GM12875 (cell line): ENCODE measurements at regions not wholly inside any gene's neighbourhood (a gene's known extent, or its start where the extent isn't known, plus 50 kb on each side); places are given as distances from the start of the nearest gene placed in this dataset.
"Not testable (repeated sequence)": the region's sequence is repeated elsewhere in the genome, so short reads cannot be mapped to it uniquely, and the experiment has no call there.

ENCODE experiments used
- H3K4me3 ChIP-seq: one replicate; pipeline ENCODE4 v1.5.1; 2011; ENCODE audit warnings: low read depth, low read length, control low read depth
- TF ChIP-seq, protein P1 (sequence below): IDR thresholded peaks from 2 replicates; pipeline ENCODE4 v1.5.1; 2011; ENCODE audit warnings: low read depth, mild to moderate bottlenecking, control low read depth, inconsistent platforms, low read length, moderate library complexity, borderline replicate concordance; ENCODE audit not compliant: insufficient read depth

DNA sequence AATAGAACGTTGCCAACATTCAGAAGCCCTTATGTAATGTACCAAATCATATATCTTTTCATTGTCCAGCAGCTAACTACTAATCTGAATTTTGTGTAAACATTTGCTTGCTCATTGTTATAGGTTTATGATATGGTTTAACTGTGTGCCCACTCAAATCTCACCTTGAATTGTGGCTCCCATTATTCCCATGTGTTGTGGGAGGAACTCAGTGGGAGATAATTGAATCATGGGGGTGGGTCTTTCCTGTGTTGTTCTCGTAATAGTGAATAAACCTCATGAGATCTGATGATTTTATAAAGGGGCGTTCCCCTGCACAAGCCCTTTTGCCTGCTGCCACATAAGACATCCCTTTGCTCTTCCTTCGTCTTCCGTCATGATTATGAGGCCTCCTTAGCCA lies 91.9 kb upstream of the CLVS2 start:
- TF ChIP-seq, protein P1, sequence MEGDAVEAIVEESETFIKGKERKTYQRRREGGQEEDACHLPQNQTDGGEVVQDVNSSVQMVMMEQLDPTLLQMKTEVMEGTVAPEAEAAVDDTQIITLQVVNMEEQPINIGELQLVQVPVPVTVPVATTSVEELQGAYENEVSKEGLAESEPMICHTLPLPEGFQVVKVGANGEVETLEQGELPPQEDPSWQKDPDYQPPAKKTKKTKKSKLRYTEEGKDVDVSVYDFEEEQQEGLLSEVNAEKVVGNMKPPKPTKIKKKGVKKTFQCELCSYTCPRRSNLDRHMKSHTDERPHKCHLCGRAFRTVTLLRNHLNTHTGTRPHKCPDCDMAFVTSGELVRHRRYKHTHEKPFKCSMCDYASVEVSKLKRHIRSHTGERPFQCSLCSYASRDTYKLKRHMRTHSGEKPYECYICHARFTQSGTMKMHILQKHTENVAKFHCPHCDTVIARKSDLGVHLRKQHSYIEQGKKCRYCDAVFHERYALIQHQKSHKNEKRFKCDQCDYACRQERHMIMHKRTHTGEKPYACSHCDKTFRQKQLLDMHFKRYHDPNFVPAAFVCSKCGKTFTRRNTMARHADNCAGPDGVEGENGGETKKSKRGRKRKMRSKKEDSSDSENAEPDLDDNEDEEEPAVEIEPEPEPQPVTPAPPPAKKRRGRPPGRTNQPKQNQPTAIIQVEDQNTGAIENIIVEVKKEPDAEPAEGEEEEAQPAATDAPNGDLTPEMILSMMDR = no peak
- H3K4me3 ChIP-seq = no peak overlapping the region

DNA sequence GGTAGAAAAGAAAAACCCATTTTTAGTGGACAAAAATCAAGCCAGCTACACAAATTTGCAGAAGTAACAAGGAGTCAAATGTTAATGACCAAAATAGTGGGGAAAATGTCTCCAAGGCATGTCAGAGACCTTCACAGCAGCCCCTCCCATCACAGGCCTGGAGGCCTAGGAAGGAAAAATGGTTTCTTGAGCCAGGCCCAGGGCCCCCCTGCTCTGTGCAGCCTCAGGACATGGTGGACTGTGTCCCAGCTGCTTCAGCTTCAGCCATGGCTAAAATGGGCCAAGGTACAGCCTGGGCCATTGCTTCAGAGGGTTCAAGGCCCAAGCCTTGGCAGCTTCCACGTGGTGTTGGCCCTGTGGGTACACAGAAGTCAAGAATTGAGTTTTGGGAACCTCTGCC lies 82.5 kb upstream of the CLVS2 start:
- TF ChIP-seq, protein P1 = no peak
- no peak overlapping the region for H3K4me3 ChIP-seq

DNA sequence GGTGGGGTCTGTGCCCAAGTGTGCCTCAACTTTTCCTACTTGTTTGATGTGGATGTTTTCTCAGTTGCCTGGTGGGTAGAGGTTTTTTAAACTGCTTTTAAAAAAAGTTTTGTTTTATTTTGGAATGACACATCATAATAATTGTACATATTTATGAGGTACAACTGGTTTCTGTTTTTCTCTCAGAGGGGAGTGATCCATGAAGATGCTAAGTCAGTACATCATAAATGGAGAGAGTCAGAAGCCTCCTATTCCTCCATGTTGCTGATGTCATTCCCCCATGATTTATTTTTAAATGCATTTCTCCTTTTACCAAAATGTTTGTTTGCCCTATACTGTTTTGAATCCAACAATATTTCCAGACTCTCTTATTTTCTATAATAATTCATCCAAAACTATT lies 77.3 kb upstream of the CLVS2 start:
- H3K4me3 ChIP-seq = no peak overlapping the region
- TF ChIP-seq, protein P1 = no peak

DNA sequence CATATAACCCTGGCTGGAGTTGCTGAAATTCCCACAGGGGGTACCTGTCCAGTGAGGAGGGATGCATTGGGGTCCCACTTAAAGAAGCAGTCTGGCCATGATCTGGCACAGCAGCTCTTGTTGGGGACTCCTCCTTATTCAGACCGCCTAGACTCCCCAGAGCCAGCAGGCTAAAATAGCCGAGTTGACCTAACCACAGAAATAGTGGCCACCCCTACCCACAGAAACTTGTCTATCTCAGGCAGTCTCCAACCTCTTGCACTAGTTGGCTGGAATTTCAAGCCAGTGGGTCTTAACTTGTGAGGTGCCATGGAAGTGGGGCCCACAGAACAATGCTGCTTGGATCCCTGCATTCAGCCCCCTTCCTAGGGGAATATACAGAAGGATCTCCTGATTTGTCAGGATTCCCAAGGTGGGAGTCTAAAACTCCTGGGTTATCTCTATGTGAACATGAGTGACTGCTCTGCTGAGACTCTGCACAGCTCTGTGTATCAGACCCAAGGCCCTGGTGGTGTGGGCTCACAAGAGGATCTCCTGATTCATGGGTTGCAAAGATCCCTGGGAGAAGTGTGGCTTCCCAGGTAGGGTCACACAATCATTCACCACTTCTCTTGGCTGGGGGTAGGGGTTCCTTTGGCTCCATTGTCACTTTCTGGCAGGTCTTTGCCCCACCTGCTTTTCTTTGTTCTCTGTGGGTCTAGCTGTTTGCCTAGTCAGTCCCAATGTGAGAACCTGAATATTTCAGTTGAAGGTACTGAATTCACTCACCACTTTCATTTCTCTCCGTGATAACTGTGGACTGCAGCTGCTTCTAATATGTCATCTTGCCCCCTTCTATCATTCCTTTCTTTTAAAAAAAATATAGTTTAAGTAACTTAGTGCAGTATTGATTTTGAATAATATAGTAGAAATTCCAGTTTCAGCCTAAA lies 65.5 kb upstream of the CLVS2 start:
- TF ChIP-seq, protein P1 = no peak
- H3K4me3 ChIP-seq = no peak overlapping the region

DNA sequence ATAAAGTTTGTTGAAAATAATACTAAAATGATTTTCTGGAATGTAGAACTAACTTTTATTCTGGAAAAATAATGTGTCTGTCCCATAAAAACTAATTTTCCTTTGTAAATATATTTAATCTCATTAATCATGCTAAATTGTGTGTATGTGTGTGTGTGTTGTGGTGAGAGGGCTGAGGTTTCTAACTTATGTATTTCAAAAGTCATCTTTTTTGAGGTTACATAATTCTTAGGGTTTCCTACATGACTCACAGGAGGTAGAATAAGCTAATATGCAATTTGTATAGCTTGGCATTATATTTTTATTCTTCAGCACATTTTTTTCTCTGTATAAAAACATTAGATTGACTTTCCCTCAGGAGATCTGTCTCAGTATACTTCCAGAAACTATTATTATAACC lies 64.1 kb upstream of the CLVS2 start:
- TF ChIP-seq, protein P1 = no peak

DNA sequence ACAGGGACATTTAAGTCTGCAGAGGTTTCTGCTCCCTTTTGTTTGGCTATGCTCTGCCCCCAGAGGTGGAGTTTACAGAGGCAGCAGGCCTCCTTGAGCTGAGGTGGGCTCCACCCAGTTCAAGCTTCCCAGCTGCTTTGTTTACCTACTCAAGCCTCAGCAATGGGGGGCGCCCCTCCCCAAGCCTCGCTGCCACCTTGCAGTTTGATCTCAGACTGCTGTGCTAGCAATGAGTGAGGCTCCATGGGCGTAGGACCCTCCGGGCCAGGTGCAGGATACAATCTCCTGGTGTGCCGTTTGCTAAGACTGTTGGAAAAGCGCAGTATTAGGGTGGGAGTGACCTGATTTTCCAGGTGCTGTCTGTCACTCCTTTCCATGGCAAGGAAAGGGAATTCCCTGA lies 51.1 kb upstream of the CLVS2 start:
- H3K4me3 ChIP-seq = not testable (repeated sequence)

More for the DNA sequence above, 64.1 kb upstream of the CLVS2 start:
- H3K4me3 ChIP-seq = no peak overlapping the region
